Stimulated activated effector memory CD8-positive, alpha-beta T cell treated with anti-CD3 and anti-CD28 coated beads, Interleukin-12 subunit alpha, Interleukin-12 subunit beta, amount 100 ng/mL, for 72 hours (primary cell): ENCODE measurements at regions not wholly inside any gene's neighbourhood (a gene's known extent, or its start where the extent isn't known, plus 50 kb on each side); places are given as distances from the start of the nearest gene placed in this dataset.
"Not testable (repeated sequence)": the region's sequence is repeated elsewhere in the genome, so short reads cannot be mapped to it uniquely, and the experiment has no call there.

ENCODE experiments used
- ATAC-seq: fragments of 150-1000 bp; cut with Tn5 transposase; 2 replicates; pipeline ENCODE4 v1.10.0; 2021
- DNase-seq, 2 donors: peaks; one replicate each; pipeline ENCODE4 v3.0.0; 2021 to 2022; ENCODE audit warnings: low spot score in 2 of 2
- H3K27ac Mint-ChIP-seq: one replicate; pipeline ENCODE4 v1.8.0; 2022; ENCODE audit warnings: mild to moderate bottlenecking, mixed read lengths
- H3K36me3 Mint-ChIP-seq: one replicate; pipeline ENCODE4 v1.8.0; 2022; ENCODE audit warnings: mild to moderate bottlenecking, mixed read lengths
- H3K4me1 Mint-ChIP-seq: one replicate; pipeline ENCODE4 v1.8.0; 2022; ENCODE audit warnings: mixed read lengths
- H3K4me3 Mint-ChIP-seq: one replicate; pipeline ENCODE4 v1.8.0; 2022; ENCODE audit warnings: mild to moderate bottlenecking, mixed read lengths
- H3K9me3 Mint-ChIP-seq: one replicate; pipeline ENCODE4 v1.8.0; 2022; ENCODE audit warnings: mixed read lengths

DNA sequence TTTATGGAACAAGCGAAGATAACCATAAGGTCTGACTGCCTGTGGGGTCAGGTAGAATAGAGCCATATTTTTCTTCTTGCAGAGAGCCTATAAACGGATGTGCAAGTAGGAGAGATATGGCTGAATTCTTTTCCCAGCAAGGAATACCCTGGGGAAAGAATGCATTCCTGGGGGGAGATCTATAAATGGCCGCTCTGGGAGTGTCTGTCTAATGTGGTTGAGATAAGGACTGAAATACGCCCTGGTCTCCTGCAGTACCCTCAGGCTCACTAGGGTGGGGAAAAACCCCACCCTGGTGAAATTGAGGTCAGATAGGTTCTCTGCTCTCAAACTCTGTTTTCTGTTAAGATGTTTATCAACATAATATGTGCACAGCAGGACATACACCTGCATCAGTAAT, 209.0 kb downstream of the CPXCR1 start:
- not testable (repeated sequence) for H3K4me1 Mint-ChIP-seq, H3K4me3 Mint-ChIP-seq, DNase-seq, H3K9me3 Mint-ChIP-seq, H3K36me3 Mint-ChIP-seq, H3K27ac Mint-ChIP-seq, ATAC-seq

DNA sequence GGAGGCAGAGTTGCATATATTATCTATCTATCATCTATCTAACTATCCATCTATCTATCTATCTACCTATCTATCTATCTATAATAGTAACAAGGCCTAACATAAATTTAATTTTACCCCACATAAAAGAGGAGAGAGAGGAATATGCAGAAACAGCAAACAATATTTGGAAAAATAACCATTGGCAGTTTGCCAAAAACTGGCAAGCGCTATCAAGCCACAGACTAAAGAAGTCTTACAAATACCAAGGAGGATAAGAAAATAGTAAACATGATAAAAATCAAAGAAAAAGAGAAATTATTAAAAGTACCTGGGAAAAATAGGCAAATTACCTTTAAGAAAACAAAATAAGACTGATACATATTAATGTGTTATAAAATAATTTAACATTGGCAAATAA, 230.8 kb downstream of the CPXCR1 start:
- Mint-ChIP-seq H3K9me3 (no peaks in the 10 kb centered on the region), H3K4me3 (no peak overlapping the region), H3K27ac (no peak overlapping the region), H3K4me1 (no peaks in the 10 kb centered on the region), H3K36me3 (no peaks in the 10 kb centered on the region)
- DNase-seq (no peak), ATAC-seq (no peak)

DNA sequence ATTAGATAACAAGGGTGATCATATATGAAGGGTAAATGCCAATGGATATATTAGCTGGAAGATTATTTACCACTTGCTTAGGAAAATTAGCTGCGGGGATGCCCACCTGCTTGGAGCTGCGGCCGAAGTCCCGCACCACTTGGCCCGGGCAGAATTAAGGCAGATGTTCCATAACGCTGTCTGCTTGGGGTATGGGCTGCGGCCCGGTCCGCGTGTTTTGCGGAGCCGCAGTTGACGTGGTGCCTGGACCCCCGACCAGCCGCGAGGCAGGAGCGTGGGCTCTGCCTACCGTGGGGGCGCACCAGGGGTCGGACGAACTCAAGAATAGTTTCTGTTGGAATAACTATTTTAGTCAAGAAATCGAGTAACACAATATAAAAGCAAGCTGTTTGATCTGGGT, 235.2 kb downstream of the CPXCR1 start:
- no peak overlapping the region for H3K27ac Mint-ChIP-seq
- H3K9me3 Mint-ChIP-seq, result peaks cover 2% of the 10 kb centered on the region
- H3K4me1 Mint-ChIP-seq, result no peaks in the 10 kb centered on the region
- no peak overlapping the region for H3K4me3 Mint-ChIP-seq
- no peak for ATAC-seq
- no peak for DNase-seq
- no peaks in the 10 kb centered on the region for H3K36me3 Mint-ChIP-seq

DNA sequence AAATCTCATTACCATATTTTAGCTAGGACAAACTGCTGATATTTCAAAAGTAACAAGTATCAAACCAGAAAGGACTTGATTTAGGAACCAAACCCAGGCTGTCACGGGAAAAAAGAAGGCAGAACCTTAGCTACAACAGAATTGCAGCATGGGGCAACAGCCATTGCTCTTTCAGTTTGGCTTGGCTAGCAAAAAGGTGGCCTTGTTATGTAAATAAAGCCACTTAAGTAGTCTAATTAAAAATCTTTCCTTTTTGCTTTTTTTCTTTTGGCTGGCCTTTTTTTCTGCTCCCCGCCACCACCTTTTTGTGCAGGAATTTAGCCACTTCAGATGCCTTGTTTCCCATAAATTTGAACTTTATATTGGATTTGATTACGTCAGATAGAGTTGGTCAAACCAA, 235.9 kb downstream of the CPXCR1 start:
- DNase-seq, result no peak
- ATAC-seq, result no peak
- Mint-ChIP-seq H3K36me3 (no peaks in the 10 kb centered on the region), H3K4me3 (no peak overlapping the region), H3K4me1 (no peaks in the 10 kb centered on the region), H3K27ac (no peak overlapping the region), H3K9me3 (peaks cover 2% of the 10 kb centered on the region)

DNA sequence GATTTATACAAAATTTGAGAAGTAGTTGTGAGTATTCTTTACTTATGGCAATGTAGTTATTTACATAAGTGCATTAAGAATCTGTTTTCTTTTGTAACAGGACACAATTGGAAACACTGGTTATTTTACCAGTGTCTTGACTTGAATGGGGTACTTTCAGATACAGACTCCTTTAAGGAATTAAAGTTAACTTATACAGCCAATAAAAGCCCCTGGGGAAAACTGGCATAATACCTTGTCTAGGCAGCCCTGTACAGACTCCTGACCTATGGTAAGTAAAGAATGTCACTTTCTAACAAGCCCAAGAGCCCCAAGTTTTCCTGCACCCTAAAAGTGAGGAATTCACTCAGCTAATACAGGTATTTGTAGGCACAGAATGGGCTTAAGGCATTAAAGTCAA, 241.8 kb downstream of the CPXCR1 start:
- DNase-seq (no peak), ATAC-seq (no peak)
- Mint-ChIP-seq H3K4me3 (no peak overlapping the region), H3K4me1 (no peaks in the 10 kb centered on the region), H3K36me3 (no peaks in the 10 kb centered on the region), H3K27ac (no peak overlapping the region), H3K9me3 (peaks cover 2% of the 10 kb centered on the region)

DNA sequence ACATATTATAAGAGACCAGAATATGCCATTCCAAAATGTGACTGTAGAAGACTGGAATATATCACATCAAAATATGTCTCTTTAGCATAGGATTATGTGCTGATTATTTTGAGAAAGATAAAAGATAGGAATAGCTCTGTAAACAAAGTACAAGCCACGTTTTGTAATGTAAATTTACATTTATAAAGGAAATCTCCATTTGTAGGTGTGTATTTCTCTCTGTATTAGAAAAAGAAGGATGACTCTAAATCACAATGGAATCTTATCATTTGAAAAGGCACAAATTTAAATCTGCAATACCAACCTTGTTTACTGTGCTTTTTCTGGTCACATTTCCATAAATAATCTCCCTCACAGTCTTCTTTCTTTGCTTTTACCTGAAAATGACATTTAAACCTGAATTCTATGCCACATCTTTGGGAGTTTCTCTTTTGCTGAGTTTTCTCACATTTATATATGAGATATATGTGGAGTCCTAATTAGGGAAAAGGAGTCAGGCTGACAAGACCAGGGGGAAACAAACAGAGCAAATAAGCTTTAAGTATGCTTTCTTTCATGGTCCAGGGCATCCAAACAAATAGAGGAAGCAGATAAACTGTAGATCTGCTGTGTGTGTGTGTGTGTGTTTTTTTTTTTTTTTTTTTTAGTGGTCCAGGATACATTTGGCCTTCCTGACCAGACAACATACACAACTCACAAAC, 244.0 kb downstream of the CPXCR1 start:
- Mint-ChIP-seq H3K4me3 (no peak overlapping the region), H3K36me3 (no peaks in the 10 kb centered on the region), H3K9me3 (peaks cover 2% of the 10 kb centered on the region), H3K27ac (no peak overlapping the region), H3K4me1 (no peaks in the 10 kb centered on the region)
- ATAC-seq (no peak), DNase-seq (no peak)

DNA sequence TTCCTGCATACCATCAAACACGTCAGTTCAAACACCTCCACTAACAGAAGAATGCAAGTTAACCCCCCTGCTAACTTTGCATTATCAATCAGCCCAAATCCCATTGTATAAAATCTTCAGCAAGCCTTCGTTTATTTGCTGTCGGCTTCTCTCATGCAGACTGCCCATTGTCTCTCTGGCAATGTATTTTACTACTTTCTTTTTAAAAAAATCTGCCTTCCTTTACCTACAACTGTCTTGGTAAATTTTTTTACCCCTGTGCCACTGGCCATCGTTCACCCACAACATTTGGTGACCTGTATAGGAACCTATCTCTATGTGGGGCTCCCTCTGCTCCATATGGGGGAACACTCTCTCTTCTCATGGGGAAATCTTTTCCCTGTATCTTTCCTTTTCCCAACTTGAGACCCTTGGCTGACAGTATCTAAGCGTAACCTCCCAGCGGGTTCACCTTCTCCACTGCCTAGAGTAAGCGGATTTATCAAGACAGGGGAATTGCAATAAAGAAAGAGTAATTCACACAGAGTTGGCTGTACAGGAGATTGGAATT, 244.6 kb downstream of the CPXCR1 start:
- Mint-ChIP-seq H3K36me3 (no peaks in the 10 kb centered on the region), H3K9me3 (peaks cover 2% of the 10 kb centered on the region), H3K27ac (no peak overlapping the region), H3K4me1 (no peaks in the 10 kb centered on the region), H3K4me3 (no peak overlapping the region)
- ATAC-seq, result no peak
- no peak for DNase-seq

DNA sequence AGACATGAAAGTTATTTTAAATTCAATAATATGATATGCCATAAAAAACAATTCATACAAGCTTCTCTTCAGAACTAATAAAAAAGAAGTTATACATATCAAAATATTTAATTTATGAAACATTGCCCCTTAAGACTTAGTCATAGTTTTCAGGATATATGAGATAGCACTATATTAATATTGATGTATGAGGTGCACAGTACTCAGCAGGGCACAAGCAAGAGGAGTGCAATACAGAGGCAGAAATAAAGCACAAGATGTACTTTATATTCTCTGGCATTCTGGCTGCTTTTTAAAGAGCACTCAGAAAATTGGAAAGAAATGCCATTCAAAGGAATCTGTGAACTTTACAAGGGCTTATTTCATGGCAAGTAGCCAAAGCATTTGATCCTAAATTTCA, 274.9 kb downstream of the CPXCR1 start:
- Mint-ChIP-seq H3K27ac (no peak overlapping the region), H3K9me3 (peaks cover 4% of the 10 kb centered on the region), H3K36me3 (no peaks in the 10 kb centered on the region), H3K4me3 (no peak overlapping the region), H3K4me1 (no peaks in the 10 kb centered on the region)
- no peak for DNase-seq
- ATAC-seq, result no peak

DNA sequence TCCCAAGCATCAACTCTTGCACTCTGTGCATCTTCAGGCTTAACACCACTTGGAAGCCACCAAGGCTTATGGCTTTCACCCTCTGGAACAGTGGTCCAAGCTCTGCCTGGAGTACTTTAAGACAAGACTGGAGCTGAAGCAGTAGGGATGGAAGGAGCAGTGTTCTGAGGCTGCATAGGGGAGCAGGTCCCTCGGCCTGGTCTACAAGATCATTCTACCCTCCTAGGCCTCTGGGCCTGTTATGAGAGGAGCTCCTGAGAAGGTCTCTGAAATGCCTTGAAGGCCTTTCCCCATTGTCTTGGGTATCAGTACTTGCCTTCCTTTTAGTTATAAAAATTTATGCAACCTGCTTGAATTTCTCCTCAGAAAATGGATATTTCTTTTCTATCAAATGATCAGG, 286.7 kb downstream of the CPXCR1 start:
- Mint-ChIP-seq H3K4me1 (no peaks in the 10 kb centered on the region), H3K9me3 (no peaks in the 10 kb centered on the region), H3K4me3 (no peak overlapping the region), H3K36me3 (no peaks in the 10 kb centered on the region), H3K27ac (no peak overlapping the region)
- no peak for ATAC-seq
- no peak for DNase-seq

DNA sequence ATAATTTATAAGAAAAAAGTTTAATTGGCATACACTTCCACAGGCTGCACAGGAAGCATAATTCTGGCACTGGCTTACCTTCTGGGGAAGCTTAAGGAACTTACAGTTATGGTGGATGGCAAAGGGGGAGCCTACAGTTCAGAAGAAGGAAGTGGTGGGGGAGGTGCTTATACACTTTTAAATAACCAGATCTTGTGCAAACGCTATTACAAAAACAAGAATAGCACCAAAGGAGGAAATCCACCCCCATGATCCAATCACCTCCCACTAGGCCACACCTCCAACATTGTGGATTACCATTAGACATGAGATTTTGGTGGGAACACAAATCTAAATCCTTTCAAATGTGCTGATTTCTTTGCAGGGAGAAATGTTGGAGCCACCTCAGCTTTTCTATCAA, 287.7 kb downstream of the CPXCR1 start:
- H3K9me3 Mint-ChIP-seq, result no peaks in the 10 kb centered on the region
- no peaks in the 10 kb centered on the region for H3K36me3 Mint-ChIP-seq
- no peak for ATAC-seq
- H3K27ac Mint-ChIP-seq, result no peak overlapping the region
- H3K4me3 Mint-ChIP-seq, result no peak overlapping the region
- no peak for DNase-seq
- H3K4me1 Mint-ChIP-seq, result no peaks in the 10 kb centered on the region

DNA sequence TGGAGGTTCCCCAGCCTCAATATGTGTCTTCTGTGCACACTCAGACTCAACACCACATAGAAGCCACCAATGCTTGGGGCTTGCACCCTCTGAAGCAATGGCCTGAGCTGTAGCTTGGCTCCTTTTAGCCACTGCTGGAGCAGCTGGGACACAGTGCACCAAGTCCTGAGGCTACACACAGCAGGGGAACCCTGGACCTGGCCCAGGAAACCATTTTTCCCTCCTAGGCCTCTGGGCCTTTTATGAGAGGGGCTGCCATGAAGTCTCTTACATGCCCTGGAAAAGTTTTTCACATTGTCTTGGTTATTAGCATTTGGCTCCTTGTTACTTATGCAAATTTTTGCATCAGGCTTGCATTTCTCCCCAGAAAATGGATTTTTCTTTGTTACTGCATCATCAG, 306.2 kb downstream of the CPXCR1 start:
- Mint-ChIP-seq H3K9me3 (peaks cover 8% of the 10 kb centered on the region), H3K4me3 (no peak overlapping the region), H3K36me3 (no peaks in the 10 kb centered on the region), H3K4me1 (no peaks in the 10 kb centered on the region), H3K27ac (no peak overlapping the region)
- ATAC-seq (no peak), DNase-seq (no peak)

DNA sequence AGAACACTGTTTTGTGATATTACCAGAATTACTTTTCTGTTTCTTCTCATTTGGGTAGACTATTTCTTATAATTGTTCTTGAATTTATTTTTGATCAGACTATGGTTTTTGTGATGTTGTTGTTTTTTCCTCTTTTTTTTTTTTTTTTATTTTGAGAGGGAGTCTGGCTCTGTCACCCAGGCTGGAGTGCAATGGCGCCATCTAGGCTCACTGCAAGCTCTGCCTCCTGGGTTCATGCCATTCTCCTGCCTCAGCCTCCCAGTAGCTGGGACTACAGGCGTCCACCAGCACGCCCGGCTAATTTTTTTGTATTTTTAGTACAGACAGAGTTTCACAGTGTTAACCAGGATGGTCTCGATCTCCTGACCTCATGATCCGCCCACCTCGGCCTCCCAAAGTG, 352.6 kb downstream of the CPXCR1 start:
- H3K27ac Mint-ChIP-seq, ATAC-seq, DNase-seq, H3K4me3 Mint-ChIP-seq, H3K4me1 Mint-ChIP-seq, H3K36me3 Mint-ChIP-seq: not testable (repeated sequence)
- H3K9me3 Mint-ChIP-seq, result peaks cover 11% of the 10 kb centered on the region

DNA sequence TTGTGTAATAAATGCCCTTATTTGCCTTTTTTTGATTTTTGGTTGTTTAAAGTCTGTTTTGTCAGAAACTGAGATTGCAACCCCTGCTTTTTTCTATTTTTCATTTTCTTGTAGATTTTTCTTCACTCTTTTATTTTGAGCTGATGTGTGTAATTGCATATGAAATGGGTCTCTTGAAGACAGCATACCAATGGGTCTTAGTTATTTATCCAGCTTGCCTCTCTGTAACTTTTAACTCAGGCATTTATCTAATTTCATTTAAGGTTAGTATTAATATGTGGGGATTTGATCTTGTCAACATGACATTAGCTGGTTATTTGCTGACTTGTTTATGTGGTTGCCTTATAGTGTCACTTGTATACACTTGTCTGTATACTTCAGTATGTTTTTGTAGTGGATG, 378.0 kb downstream of the CPXCR1 start:
- DNase-seq (no peak), ATAC-seq (no peak)
- Mint-ChIP-seq H3K27ac (no peak overlapping the region), H3K4me3 (no peak overlapping the region), H3K4me1 (no peaks in the 10 kb centered on the region), H3K36me3 (no peaks in the 10 kb centered on the region), H3K9me3 (peaks cover 8% of the 10 kb centered on the region)
